ENCODE measurements at regions not wholly inside any gene's neighbourhood (a gene's known extent, or its start where the extent isn't known, plus 50 kb on each side); places are given as distances from the start of the nearest gene placed in this dataset.

DNA sequence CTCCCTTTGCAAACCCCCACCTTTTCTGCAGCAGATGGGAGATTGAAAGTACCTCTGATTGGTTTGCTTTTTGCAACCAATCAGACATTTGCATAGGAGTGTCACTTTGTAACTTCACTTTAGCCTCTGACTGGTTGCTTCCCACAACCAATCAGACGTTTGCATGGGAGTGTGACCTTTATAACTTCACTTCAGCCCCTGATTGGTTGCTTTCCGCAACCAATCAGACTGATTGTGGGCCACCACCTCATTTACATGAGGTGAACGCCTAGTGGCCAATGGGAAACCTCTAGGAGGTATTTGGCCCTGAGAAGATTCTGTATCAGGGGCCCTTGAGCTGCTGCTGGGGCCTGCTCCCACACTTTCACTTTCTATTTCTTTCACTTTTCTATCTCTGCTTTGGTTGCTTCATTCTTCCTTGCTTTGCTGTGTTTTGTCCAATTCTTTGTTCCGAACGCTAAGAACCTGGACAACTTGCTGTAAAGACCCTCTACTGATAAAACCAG is 106.0 kb upstream of the PRICKLE1 start:
- TF ChIP-seq HDAC6 (IDR thresholded peaks at IDR 0.05; ENCODE audit: unreplicated experiment) (no peak), EZH2 (IDR thresholded peaks at IDR 0.05; ENCODE audit: borderline replicate concordance, control insufficient read depth, low read depth, low read length) (no peak), CBFB (IDR thresholded peaks at IDR 0.05; ENCODE audit: low read depth) (no peak), RCOR1 (conservative IDR thresholded peaks at IDR 0.05; ENCODE audit: low read depth, low read length) (no peak), SUPT20H (IDR thresholded peaks at IDR 0.05; ENCODE audit: borderline replicate concordance, control insufficient read depth, low read depth, low read length) (no peak), SUZ12 (IDR thresholded peaks at IDR 0.05; ENCODE audit: unreplicated experiment) (no peak), POLR2A (IDR thresholded peaks at IDR 0.05; ENCODE audit: low read depth, low read length) (no peak), KLF5 (IDR thresholded peaks at IDR 0.05; ENCODE audit: partially characterized antibody) (no peak)
- TF ChIP-seq, protein P1, sequence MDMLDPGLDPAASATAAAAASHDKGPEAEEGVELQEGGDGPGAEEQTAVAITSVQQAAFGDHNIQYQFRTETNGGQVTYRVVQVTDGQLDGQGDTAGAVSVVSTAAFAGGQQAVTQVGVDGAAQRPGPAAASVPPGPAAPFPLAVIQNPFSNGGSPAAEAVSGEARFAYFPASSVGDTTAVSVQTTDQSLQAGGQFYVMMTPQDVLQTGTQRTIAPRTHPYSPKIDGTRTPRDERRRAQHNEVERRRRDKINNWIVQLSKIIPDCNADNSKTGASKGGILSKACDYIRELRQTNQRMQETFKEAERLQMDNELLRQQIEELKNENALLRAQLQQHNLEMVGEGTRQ (IDR thresholded peaks at IDR 0.05; ENCODE audit: borderline replicate concordance, low read depth, low read length), result no peak

All from GM12878 (cell line).